SW480 (cell line): ENCODE measurements at regions not wholly inside any gene's neighbourhood (a gene's known extent, or its start where the extent isn't known, plus 50 kb on each side); places are given as distances from the start of the nearest gene placed in this dataset.
"Not testable (repeated sequence)": the region's sequence is repeated elsewhere in the genome, so short reads cannot be mapped to it uniquely, and the experiment has no call there.

Source experiments
- DNase-seq: peaks from one replicate; pipeline ENCODE4 v3.0.0-alpha.2; 2016; ENCODE audit warnings: low spot score

- DNase-seq, result no peak
Observed at GRCh38 chrX:40853004-40853815, 117.9 kb upstream of the MED14 start.

DNA sequence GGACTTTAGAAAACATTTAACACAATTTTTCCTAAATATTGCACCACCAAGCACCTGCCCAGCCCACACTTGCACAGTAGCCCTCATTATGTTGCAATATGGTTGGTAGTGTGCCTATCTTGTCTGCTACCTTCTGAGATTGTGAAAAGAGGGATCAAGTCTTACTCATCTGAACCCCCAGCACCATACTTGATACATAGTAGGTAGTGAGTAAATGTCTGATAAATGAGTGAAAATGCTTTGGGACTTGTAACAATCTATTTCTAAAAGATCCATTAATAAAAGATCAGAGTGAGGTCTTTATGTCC is 118.4 kb upstream of the MED14 start:
- no peak for DNase-seq

- DNase-seq, result no peak
Observed at GRCh38 chrX:40854242-40854641, 118.9 kb upstream of the MED14 start.

- no peak for DNase-seq
Observed at GRCh38 chrX:40855411-40855810, 120.1 kb upstream of the MED14 start.

GRCh38 chrX:40855932-40856515 is 120.7 kb upstream of the MED14 start:
- no peak for DNase-seq

DNA sequence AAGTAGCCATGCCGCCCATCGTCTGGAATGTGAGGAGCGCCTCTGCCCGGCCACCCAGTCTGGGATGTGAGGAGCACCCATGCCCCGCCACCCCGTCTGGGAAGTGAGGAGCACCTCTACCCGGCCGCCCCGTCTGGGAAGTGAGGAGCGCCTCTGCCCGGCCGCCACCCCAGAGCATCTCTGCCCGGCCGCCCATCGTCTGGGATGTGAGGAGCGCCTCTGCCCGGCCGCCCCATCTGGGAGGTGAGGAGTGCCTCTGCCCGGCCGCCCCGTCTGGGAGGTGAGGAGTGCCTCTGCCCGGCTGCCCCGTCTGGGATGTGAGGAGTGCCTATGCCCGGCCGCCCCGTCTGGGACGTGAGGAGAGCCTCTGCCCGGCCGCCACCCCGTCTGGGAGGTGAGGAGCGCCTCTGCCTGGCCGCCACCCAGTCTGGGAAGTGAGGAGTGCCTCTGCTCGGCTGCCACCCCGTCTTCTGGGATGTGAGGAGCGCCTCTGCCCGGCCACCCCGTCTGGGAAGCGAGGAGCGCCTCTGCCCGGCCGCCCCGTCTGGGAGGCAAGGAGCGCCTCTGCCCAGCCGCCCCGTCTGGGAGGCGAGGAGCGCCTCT is 126.7 kb upstream of the MED14 start:
- not testable (repeated sequence) for DNase-seq

- not testable (repeated sequence) for DNase-seq
Observed at GRCh38 chrX:40863260-40863659, 127.9 kb upstream of the MED14 start.

GRCh38 chrX:40863671-40864070 is 128.3 kb upstream of the MED14 start:
- no peak for DNase-seq

DNA sequence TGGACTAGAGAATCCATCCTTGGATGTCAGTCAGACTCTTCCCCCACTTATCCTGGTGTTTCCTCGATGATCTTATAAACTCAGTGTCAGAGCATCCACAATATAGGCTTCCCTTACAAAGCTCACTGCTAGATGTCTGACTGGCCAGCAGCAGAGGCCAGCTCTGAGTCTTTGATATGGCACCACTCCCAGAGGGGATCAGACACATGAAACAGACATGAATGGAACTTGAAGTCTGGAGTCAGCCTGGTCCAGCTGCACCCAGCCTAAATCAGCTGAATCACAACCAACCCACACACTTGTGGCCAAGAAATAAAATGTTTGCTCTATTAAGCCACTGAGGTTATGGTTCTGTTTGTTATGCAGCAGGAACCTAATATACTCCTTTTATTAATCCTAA is 129.6 kb upstream of the MED14 start:
- DNase-seq, result no peak

GRCh38 chrX:40866893-40867292 is 131.6 kb upstream of the MED14 start:
- DNase-seq, result peak; percentile 14

GRCh38 chrX:40867352-40867751 is 132.0 kb upstream of the MED14 start:
- peak; percentile 60 for DNase-seq

DNA sequence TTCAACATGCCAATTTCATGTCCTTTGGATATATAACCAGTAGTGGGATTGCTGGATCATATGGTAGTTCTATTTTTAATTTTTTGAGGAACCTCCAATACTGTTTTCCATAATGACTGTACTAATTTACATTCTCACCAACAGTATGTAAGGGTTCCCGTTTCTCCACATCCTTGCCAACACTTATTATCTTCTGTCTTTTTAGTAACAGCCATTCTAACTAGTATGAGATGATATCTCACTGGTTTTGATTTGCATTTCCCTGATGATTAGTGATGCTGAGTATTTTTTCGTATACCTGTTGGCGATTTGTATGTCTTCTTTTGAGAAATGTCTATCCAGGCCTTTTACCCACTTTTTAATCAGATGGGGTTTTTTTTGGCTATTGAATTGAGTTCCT is 133.5 kb upstream of the MED14 start:
- DNase-seq, result no peak

DNA sequence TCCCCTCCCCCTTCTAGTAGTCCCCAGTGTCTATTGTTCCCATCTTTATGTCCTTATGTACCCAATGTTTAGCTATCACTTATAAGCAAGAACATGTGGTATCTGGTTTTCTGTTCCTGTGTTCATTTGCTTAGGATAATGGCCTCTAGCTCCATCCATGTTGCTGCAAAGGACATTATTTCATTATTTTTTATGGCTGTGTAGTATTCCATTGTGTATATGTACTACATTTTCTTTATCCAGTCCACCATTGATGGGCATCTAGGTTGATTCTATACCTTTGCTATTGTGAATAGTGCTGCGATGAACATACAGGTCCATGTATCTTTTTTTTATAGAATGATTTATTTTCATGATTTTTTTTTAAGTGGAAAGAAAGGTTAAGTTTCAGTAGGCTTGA is 135.6 kb upstream of the MED14 start:
- not testable (repeated sequence) for DNase-seq

DNA sequence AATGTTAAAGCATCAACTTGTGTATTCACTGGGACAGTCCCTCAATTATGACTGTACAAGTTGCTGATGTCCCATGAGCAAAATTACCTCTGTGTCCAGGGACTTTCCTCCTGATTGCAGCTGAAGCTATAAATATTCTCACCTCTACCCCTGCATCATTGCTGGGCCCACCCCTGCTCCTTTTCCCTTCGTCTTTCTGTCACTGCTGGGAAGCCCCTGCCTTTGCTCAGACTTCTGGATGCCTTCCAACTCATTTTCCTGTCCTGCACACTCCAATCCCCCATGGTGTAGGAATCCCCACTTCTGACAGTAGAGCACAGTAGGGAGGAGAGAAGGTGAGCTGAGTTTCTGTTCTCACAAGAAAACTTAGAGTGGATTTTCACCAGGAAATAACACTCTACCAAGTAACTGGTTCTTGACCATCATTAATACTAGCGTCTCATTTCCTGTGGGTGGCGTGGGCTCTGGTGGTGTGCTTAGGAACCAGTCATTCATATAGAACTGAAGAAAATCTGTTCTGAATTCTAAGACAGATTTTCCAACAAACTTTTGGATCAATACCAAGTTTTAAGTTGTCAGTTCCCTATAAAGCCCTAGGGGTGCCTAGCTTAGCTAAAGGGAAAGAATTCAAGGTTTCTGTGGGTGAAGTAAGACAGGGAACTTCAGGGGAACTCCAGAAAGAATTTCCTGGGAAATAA is 136.2 kb upstream of the MED14 start:
- no peak for DNase-seq

DNA sequence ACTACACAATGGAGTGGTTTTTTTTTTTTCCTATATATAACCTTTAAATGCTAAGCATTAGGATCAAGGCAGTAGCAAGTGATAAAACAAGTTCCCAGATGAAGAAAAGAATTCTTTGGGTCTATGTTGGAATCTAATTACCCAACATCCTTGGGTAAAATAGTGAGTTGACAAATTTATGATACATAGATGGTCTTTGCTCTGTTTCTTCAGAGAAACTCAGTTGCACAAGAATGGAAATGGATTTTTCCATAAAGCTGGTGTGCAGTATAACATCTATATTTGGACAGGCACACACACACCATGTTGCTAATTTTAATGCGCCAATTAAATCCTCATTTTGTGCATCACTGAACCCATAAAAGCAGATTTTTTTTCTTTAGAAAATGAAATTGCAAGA is 137.0 kb upstream of the MED14 start:
- DNase-seq, result no peak

DNA sequence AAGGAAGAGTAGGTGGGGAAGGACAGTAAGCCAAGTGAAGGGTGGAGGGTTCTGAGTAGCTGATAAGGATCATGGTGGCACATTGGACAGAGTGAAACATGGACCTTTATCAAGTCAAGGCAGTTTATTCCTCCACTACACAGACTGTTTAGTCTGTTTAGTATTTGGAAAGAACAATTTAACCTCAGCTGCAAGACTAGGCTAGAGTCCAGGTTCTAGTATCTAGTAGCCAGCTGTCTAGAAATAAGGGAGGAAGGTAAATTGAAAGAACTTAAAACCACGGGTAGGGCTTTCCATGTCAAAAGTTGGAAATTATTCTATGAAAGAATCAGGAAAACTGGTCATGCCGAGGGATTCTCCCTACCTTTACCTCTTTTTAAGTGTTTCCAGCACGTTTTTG is 140.1 kb upstream of the MED14 start:
- DNase-seq, result no peak

GRCh38 chrX:40877887-40878286 is 142.5 kb upstream of the MED14 start:
- DNase-seq, result peak; percentile 18

- no peak for DNase-seq
Observed at GRCh38 chrX:40878766-40879165, 143.4 kb upstream of the MED14 start.

- DNase-seq, result not testable (repeated sequence)
Observed at GRCh38 chrX:40879172-40879571, 143.8 kb upstream of the MED14 start.

DNA sequence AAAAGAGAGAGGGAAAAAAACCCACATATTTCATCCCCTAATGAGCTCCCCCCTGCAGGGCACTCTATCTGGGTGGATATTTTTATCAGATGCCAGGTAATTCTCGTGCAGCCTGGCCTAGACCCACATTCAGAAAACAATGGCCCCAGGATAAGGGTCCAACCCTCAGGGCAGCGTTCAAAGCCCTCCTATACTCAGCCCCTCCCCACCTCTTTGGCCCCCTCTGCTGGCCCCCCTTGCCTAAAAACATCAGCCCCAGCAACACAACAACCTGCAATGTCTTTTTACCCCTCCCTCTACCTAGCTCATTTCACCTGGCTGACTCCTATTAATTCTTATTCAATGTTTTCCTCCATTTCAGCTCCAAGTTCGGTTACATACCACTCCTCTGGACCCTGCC is 145.4 kb upstream of the MED14 start:
- DNase-seq, result no peak

DNA sequence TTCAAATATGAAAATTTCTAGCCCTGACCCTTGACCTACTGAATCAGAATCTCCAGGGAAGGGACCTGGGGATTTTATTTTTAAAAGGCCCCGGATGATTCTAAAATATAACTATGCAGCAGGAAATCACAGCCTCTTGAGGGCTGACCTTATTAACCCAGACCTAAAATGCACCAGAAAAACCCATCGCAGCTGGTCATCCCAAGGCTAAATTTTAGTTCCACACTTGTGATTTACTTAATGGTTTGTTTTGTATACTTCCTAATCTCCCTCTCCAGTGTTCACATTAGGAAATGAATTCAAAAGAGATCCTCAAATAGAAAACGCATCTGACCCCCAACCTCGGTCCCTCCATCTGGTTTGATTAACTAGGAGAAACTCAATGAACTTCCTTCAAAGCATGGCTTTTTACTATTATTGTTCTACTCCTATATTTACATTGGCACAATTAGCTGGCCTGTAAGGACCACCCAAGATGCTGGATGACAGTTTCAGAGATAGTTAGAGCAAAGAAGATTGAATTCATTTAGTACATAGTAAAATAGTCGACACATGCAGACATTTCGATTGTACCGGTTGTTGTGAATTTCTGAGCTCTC is 147.8 kb upstream of the MED14 start:
- DNase-seq, result no peak

DNA sequence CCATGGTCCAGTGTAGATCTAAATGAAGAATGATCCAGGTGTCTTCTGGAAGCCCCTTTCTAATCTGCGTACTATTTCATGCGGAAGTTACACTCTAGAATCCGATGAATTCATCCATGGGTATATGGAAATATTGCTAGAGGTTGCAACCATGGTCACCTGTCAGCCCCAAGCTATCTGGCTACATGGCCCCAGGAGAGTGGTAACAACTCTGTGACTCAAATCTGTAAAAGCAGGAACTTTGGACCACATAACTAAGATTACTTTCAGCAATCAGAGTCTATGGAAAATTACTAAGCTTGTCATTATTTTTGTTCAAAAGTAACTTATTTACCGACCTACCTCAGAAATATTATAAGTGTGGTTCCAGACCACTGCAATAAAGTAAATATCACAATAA is 150.6 kb upstream of the MED14 start:
- DNase-seq, result no peak

DNA sequence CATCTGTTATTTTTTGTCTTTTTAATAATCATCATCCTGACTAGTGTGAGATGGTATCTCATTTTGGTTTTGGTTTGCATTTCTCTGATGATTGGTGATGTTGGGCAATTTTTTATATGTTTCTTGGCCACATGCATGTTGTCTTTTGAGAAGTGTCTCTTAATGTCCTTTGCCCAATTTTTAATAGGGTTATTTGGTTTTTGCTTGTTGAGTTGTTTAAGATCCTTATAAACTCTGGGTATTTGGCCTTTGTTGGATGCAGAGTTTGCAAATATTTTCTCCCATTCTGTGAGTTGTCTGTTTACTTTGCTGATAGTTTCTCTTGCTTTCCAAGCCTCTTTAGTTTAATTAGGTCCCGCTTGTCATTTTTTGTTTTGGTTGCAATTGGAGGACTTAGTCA is 152.1 kb upstream of the MED14 start:
- DNase-seq, result no peak
